Midbrain (tissue), 1 donor: ENCODE measurements at regions not wholly inside any gene's neighbourhood (a gene's known extent, or its start where the extent isn't known, plus 50 kb on each side); places are given as distances from the start of the nearest gene placed in this dataset.

Experiments
- DNase-seq: peaks from one replicate; lab custom pipeline; 2025; lab: John Stamatoyannopoulos, UW

DNA sequence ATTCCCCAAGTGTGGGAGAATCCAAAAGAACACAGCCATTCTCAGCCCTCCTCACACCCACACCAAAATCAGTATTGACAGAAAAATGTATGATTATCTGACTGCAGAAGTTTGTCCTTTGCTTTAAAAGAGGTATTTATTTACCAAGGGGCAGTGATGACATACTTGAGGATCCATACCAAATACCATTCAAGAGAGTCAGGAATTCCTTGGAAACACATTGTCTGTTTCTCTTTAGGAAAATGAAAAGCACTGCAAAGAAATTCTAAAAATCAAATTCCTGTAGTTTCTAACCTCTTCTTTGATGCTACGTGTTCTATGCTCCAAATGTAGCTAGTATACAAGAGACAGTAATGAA is 509.6 kb upstream of the CXADR start:
- DNase-seq, result no peak

DNA sequence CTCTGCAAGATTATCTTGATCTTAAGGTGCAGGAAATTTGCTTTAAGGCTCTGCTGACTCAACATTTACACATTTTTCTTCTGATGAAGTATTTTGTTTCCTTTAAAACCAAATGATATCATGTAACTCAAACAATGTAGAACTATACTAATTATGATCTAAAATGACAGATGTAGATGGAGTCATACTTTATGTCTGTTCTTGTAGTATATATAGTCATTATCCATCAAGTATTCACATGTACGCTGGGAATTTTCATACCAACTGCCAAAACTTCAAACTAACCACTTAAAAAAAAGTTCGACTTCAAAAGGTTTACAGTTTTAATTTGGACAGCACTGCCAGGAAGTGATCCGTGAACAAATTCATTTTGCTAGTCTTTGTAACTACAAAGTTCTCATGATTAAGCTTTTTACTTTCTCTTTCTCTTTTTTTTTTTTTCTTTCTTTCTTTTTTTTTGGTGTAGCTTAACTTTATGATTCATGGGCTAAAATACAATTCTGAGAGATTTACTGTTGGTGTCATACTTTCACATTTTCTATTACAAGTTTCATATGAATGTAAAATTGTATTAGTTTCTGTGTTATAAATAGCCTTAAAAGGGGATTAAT is 509.0 kb upstream of the CXADR start:
- DNase-seq, result no peak

DNA sequence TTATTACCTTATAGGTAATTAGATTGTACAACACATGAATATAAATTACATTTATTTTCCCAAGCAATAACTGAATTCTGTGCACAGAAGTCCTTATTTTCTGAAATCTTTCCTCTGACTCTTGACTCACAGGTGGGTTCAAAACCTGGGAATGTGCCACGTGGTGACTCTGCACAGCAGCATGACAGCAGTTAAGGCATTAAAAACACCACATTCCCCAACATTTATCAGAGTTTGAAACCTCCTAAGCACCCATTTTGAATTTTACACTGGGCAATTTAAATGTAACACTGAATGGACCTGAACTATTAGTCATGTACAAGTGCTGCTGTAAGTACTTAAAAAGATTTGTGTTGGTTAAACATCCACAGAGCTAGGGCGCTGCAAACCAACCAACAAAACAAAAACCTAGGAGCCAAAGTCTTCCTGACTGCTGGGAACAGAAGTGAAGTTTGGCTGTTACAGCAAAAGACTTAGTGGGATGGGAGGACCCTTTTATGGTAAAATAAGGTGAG is 480.6 kb upstream of the CXADR start:
- DNase-seq, result no peak

DNA sequence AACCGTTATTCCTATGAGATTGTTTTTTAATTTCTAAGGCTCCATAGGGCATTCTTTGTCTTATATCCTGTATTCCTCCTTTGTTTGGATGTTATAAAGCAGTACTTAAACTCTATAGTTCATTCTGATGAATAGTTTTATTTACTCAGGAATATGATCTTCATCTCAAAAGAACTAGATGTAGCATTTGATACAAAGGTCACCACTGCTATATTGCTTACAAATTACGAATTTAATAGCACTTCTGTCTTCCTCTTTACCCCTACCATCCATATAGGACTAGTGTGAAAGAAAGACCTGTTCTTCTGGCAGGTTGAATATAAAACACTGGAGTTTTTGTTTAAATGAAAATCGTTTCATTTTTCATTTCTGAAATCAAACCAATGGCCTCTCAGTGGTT is 468.1 kb upstream of the CXADR start:
- DNase-seq, result no peak

DNA sequence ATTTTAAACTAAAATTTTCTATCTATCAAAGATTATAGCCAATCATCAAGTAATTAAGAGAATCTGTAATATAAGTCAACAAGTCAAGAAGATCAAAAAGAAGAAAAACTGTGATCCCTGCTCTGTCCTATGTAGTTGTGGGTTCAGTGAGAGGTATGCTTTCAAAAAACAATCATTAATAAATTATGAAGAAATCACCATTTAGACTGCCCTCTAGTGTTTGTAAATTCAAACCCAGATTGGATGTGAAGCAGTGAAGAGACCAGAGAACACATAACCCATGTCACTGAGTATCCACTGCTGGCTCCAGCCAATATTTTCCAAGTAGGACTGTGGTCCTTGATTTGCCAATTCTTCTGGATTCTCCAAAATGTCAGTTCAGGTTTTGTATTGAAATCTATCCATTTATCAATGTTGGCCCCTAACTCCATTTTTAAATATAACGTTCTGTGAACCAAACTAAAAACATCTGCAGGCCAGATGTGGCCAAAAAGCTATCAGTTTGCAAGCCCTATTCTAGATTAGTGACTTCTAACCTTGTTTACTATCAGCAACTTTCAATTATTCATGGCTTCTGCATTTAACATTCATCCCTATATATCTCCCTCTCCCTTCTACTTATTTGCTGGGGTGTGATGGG is 467.5 kb upstream of the CXADR start:
- DNase-seq, result peak; percentile 3

DNA sequence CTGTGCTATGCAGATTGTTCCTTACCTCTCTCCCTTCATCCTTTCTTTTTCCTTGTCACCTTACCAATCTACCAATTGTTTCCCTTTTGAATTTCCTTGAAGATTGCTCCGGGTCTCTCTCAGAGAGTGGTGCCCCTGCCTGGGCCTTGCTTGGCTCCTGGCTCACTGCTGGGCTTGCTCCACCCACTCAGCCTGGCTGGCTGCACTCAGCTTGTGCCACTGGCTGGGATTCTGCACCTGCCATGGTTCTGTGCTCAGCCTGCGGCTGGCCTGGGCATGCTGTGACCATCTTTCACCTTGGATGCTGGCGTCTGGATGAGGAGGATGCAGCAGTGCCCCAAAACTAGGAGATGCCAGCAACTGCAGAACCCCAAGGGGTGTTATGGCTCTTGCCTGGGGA is 463.9 kb upstream of the CXADR start:
- no peak for DNase-seq

DNA sequence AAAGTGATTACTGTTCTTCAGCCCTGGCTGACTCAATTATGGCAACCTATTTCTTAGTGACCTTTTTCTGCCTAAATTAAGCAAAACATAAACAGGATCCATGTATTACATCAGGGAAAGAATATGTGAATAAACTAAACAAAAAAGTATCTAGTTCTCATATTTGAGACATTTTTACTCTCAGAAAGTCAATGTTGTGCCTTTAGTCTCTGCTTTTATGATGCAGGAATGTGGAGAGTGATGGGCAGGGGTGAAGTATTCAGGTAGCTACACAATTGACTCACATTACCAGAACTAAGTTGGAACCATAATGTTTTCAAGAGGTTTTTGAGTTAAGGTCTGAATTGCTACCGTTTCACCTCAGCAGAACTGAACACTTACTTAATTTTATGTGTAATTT is 462.7 kb upstream of the CXADR start:
- DNase-seq, result no peak

DNA sequence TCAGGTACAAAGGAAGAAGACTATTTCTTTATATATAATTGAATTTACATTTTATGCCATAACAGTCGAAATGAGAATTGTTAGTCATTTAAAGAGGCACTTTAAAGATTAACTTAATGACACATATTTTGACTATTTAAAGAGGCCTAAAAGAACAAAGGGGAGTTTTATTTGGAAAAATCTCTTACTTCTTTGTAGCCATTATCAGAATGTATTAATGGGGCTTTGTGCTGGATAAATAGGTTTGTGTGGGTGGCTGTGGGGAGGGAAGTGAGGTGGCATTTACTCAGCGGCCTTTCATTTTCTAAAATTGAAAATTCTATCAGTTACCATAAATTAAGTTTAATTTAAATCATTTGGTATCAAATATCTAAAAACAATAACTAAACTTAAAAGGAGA is 462.2 kb upstream of the CXADR start:
- DNase-seq, result no peak

DNA sequence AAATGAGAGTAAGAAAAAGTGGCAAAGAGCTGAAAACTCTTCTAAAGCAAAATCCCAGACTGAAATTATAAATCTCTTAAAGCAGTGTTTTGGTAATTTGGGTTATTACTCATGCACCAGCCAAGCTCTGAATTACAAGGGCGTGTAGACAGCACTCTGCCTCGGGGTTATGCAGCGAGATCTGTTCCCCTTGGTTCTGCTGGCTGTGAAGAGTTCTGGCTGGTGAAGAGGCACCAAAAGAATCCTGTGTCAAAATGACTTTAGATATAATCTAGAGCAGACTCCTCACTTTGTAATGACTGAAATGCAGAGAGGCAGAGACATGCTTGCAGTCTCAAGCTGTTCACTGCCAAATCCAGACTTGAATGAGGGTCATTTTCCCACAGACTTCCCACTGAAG is 461.8 kb upstream of the CXADR start:
- DNase-seq, result no peak

DNA sequence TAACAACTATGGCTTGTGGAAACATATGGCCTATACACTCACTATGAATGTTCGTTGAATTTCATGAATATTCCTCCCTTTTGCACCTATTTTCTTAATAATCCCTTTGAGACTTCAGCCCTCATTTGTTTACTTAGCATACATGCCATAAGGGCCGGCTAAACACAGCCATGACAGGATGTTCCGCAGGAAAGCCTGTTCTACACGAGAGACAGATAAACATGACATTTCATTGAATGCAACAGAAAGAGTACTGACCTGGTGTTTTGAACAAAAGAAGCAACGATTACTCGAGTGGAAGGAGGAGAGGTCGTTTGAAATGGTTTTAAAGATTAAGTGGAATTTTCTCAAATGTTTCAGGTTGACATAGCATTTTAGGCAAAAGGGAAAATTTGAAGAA is 459.5 kb upstream of the CXADR start:
- no peak for DNase-seq

DNA sequence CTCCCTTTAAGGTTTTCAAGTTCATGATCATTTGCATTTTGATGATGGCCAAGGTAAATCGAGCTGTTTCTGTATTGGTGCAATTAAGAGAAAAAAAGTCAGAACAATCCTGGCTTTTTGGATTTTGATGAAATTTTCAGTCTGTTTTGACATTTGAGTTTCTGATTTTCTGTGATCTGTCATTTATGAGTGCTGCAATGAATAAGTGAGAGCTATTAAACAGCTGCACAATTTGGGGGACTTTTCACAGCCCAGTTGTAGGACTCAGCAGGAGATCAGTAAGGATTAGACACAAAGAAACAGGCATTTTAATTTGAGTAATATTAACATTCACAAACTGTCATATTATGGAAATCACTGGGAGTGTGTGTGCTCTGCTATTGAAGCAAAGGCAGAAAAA is 452.9 kb upstream of the CXADR start:
- DNase-seq, result no peak

DNA sequence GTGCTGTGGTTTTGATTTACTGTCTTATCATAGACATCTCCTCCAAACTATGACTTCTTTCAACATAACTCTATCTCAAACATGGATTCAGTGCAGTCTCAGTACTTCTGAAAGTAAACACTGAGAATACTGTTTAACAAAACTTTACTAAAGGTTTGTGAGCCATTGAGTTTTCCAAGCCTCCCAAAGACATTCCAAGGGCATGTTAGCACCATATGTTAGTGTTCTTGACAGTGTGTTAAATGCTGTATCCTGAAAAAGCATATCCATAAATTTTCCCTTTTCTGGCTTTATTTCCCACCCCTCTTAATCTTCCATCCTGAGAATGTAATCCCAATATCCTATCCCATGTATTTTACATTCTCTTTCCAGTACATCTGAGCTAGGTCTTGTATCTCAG is 446.8 kb upstream of the CXADR start:
- no peak for DNase-seq

DNA sequence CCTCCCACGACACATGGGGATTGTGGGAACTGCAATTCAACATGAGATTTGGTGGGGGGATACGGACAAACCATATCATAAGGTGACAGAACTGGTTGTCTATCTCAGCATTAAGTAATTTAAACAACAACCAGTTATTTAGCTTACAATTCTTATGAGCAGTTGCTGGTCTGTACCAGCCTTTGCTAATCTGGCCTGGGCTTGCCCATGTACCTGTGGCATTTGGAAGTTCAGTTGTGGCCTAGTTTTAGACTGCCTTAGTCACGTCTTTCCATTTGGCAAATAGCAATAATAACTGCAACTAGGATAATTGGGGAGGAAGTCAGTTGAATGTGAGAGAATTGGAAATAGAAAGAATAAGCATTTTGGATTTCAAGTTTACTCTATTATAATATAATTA is 441.8 kb upstream of the CXADR start:
- DNase-seq, result no peak

DNA sequence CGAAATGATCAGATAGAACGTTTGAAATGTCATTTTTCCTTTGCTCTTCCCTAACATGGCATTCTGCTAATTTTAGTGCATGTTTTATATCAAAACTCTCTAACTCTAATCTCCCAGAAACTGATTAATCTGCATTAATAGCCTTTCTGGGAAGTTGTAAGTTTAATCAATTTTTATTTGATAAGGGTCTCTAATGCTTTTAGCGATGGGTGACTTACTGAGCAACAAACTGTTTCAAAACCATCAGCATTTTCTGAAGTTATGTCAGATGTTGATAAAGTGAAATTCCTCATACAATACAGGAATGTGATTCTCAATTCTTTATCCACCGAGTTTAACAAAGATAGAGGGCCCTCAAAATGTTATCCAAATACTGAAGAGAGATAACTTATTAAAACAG is 431.6 kb upstream of the CXADR start:
- no peak for DNase-seq

DNA sequence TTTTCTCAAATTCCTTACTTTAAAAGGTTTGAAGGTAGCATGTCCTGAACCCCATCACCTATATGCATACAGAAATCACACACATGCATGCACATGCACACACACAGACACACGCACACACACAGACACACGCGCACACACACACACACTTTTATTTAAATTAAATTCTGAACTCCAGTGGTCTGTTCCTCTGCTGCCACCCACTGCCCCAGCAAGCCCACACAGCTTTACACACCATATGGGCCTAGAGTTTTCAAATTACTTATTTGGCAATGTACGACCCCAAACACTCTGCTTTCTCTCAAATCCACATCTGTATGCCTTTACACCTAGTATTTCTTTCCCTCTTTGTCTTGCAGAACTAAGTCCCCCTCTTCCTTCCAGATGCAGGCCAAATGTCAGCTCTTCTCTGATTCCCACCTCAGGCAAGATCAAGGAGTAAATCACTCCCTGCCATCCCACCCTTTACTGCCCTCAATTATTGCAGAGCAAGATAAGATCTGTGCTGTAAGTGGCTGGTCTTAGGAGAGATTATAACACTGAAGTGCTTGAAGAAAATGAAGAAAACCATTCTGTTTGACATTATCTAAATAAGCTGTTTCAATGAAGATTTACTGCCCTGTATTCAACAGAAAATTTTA is 429.9 kb upstream of the CXADR start:
- DNase-seq, result no peak

DNA sequence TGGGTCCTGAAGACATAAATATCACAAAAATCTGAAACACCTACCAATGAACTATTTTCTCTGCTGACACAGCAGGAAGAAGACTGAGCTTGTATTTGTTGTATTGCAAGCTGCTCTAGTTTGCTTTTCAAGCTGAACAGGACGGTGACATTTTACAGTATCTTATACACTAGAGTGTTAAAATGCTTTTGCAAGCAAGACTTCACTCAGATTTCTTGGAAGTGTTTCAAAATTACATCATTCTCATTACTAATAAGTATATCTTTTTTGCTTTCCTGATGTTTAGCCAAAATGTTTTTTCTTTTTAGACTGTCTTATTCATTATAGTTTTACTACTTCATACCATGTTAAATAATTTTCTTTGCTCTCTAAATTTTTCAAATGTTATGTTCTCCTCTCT is 427.1 kb upstream of the CXADR start:
- DNase-seq, result no peak

DNA sequence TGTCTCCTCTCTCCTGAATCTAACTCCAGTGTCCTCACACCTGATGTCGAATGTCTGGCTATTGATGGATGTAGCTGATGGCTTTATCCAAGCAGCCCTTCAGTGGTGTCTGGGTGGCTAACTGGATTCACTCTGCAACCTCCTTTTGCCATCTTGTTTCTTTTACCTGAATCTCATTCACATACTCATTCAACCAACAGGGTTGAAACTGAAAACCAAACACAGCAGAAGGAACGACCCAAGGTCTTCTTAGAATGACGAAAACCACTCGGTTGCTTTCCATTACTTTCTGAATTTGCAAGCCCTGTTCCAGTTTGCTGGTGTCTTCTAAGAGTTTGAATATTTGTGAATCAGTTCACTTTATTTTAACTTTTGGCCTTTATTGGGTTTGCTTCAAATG is 424.3 kb upstream of the CXADR start:
- no peak for DNase-seq

DNA sequence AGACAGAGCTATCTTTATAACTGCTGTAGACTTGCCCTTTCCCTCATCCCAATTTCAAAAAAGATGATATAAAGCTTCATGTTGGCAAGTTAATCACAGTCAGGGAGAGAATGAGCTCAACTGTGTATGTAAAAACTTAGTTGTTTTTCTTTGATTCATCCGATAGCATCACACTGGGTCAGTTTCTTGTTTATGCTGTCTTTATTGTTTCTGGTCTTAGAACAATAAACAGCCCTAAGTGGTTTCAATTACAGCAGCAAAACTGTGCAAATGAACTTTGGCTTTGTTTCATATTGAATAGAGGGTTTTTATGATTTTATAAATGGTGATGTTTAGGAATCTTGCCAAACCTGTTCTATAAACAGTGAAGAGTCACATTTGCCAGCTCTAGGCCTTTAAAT is 423.8 kb upstream of the CXADR start:
- DNase-seq, result no peak

DNA sequence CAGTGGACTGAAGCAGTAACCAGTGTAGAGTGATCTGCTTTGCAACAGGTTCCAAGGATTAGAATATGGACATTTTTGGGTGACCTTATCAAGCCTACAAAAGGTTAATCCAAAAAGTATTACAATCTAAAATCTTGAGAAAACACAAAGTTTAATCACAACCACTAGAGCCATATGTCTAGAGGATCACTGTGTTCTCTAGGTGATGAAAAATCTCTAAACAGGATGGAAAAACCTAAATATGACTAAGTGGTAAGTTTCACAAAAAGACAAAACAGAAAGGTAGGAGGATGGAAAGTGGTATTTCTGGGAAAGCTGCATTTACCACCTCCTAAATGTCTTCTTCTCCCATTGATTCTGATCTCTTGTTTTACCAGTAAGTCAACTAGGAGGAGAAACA is 411.1 kb upstream of the CXADR start:
- no peak for DNase-seq

DNA sequence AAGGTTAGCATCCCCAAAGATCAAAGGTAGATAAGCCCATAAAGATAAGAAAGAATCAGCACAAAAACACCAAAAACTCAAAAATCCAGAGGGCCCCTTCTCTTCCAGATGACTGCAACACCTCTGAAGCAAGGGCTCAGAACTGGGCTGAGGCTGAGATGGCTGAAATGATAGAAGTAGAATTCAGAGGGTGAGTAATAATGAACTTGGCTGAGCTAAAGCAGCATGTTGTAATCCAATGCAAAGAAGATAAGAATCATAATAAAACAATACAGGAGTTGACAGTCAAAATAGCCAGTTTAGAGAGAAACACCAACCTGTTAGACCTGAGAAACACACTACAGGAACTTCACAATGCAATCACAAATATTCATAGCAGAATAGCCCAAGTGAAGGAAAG is 406.9 kb upstream of the CXADR start:
- no peak for DNase-seq

DNA sequence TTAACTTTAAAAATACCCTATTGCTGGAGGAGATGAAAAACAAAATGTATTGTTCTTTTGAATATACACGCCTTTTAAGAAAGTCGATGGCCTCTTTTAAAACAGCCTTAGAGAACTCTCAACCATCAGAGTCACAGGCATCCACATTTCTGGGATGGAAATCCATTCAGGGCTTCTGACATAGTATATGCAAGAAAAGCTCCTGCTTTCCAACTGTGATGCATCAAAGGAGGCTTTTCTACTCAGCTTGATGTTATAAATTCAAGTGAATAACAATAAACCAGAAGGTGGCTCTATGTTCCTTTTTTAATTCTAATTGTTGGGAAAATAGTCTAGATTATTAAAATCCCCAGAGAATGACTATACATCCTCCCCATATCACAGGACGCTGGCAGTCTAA is 398.8 kb upstream of the CXADR start:
- no peak for DNase-seq

DNA sequence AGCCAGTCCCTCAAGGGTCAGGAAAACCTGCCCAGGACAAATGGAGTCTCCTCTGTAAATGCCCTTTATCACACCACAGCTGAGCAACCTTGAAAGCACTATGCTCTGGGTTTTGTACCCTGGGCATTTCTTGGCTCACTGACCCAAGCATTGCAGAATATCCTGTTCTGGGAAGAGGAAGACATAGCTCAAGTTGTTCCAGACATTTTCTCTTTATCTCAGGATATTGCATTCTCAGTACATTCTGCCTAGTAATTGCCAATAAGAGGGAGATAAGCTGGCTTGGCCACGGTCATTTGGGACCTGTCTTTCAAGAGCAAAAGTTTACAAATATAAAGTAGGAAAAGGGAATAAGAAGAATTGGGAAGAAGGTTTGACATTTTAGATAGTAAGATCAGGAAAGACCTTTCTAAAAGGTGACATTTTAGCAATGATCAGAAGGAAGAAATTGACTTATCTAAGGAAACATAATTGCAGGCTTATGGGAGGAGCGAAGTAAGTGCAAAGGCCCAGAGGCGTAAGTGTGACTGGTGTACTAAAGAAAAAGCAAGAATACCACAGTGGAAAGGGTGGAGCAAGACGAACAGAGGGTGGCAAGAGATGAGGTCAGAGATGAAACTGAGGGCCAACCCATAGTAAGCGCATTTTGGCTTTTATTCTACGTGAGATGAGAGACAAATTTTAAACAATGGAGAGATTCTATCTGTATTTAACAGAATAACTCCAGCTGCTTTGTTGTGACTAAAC is 394.0 kb upstream of the CXADR start:
- no peak for DNase-seq
